ENCODE measurements at regions not wholly inside any gene's neighbourhood (a gene's known extent, or its start where the extent isn't known, plus 50 kb on each side); places are given as distances from the start of the nearest gene placed in this dataset.
"Not testable (repeated sequence)": the region's sequence is repeated elsewhere in the genome, so short reads cannot be mapped to it uniquely, and the experiment has no call there.

DNA sequence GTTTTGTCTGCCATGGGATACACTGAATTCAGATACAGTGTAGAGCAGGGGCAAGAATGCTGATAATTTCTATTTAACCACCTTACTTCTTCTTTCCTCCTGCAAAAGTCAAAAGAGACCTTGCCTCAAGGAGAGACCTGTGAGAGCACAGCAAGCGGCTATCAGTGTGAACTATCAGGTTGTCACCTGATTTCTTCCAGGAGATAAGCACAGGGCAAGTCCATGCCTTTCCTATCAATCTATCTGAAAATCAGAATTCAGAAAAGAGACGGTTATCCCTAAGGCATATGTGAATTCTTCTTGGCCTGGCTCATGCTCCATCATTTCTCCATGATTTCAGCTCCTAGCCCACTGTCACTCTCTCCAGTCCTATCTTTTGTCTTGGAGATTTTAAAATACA is 128.9 kb upstream of the CCND2 start:
- no peaks in the 10 kb centered on the region for H3K36me3 Mint-ChIP-seq (ENCODE audit: low read depth)
- DNase-seq, result no peak
- peaks cover 45% of the 10 kb centered on the region for H3K4me1 Mint-ChIP-seq
- peak overlapping the region; percentile 95 for H3K27ac Mint-ChIP-seq
- no peaks in the 10 kb centered on the region for H3K27me3 Mint-ChIP-seq
- ATAC-seq, result no peak
- H3K4me3 Mint-ChIP-seq, result peak overlapping the region; percentile 49
- no peaks in the 10 kb centered on the region for H3K9me3 ChIP-seq (ENCODE audit: control insufficient read depth, low read length, poor library complexity, severe bottlenecking)

DNA sequence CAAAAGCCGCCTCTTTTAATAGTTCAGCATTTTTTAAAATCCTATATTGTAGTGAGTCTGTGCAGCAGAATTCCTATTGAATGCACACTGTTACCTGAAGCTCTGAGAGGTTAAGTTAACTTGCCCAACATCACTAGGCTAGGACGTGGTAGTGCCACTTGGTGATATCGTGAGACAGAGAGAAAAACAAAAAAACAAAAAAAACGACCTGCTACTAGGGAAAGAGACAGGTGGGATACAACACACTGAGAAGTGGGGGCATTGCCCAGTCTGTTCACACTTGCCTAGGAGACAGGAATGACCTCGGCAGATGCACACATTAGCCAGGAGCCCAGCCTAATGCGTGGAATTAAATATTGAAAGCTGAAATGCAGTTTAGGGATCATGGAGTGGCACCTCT is 129.7 kb upstream of the CCND2 start:
- Mint-ChIP-seq H3K4me3 (peak overlapping the region; percentile 25), H3K27ac (peak overlapping the region; percentile 95), H3K36me3 (ENCODE audit: low read depth) (no peaks in the 10 kb centered on the region), H3K4me1 (peaks cover 43% of the 10 kb centered on the region), H3K27me3 (no peaks in the 10 kb centered on the region)
- no peaks in the 10 kb centered on the region for H3K9me3 ChIP-seq (ENCODE audit: control insufficient read depth, low read length, poor library complexity, severe bottlenecking)
- peak; percentile 53 for ATAC-seq
- DNase-seq, result no peak

- H3K9me3 ChIP-seq (ENCODE audit: control insufficient read depth, low read length, poor library complexity, severe bottlenecking), result no peaks in the 10 kb centered on the region
- Mint-ChIP-seq H3K4me1 (peaks cover 32% of the 10 kb centered on the region), H3K27me3 (no peaks in the 10 kb centered on the region), H3K27ac (peak overlapping the region; percentile 95), H3K4me3 (peak overlapping the region; percentile 97), H3K36me3 (ENCODE audit: low read depth) (no peaks in the 10 kb centered on the region)
- ATAC-seq (no peak), DNase-seq (no peak)
Observed at GRCh38 chr12:4141348-4142270, 132.0 kb upstream of the CCND2 start.

- Mint-ChIP-seq H3K4me3 (peak overlapping the region; percentile 69), H3K27ac (no peak overlapping the region), H3K36me3 (ENCODE audit: low read depth) (no peaks in the 10 kb centered on the region), H3K27me3 (no peaks in the 10 kb centered on the region), H3K4me1 (peaks cover 31% of the 10 kb centered on the region)
- H3K9me3 ChIP-seq (ENCODE audit: control insufficient read depth, low read length, poor library complexity, severe bottlenecking), result no peaks in the 10 kb centered on the region
- DNase-seq (no peak), ATAC-seq (no peak)
Observed at GRCh38 chr12:4140581-4141301, 132.8 kb upstream of the CCND2 start.

DNA sequence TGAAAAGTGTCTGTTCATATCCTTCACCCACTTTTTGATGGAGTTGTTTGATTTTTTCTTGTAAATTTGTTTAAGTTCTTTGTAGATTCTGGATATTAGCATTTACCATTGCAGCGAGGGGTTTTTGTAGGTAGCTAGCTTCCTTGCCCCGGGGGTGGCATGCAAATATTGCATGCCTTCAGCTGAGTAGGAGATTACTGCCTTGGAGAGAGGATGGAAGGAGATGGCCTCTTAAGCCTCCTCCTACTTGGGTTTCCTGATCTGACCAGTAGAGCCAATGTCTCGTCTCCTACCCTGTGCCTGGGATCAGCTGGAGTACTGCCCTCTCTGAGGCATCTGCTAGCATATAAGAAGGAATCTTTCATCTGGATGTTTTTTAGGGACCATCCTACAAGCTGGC is 134.4 kb upstream of the CCND2 start:
- no peak overlapping the region for H3K27ac Mint-ChIP-seq

DNA sequence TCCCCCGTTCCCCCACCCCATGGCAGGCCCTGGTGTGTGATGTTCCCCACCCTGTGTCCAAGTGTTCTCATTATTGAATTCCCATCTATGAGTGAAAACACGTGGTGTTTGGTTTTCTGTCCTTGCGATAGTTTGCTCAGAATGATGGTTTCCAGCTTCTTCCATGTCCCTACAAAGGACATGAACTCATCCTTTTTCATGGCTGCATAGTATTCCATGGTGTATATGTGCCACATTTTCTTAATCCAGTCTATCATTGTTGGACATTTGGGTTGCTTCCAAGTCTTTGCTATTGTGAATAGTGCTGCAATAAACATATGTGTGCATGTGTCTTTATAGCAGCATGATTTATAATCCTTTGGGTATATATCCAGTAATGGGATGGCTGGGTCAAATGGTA is 135.0 kb upstream of the CCND2 start:
- peaks cover 20% of the 10 kb centered on the region for H3K4me1 Mint-ChIP-seq
- H3K36me3 Mint-ChIP-seq (ENCODE audit: low read depth); H3K4me3 Mint-ChIP-seq; H3K27me3 Mint-ChIP-seq; H3K9me3 ChIP-seq (ENCODE audit: control insufficient read depth, low read length, poor library complexity, severe bottlenecking); H3K27ac Mint-ChIP-seq; DNase-seq; ATAC-seq: not testable (repeated sequence)

More for the DNA sequence above, 134.4 kb upstream of the CCND2 start:
- H3K27me3 Mint-ChIP-seq, result no peaks in the 10 kb centered on the region
- peaks cover 24% of the 10 kb centered on the region for H3K4me1 Mint-ChIP-seq
- DNase-seq (no peak), ATAC-seq (no peak)
- H3K9me3 ChIP-seq (ENCODE audit: control insufficient read depth, low read length, poor library complexity, severe bottlenecking), result no peaks in the 10 kb centered on the region
- no peak overlapping the region for H3K4me3 Mint-ChIP-seq
- no peaks in the 10 kb centered on the region for H3K36me3 Mint-ChIP-seq (ENCODE audit: low read depth)

GRCh38 chr12:4138051-4138450 is 135.5 kb upstream of the CCND2 start:
- peaks cover 17% of the 10 kb centered on the region for H3K4me1 Mint-ChIP-seq
- H3K27ac Mint-ChIP-seq, result no peak overlapping the region
- no peaks in the 10 kb centered on the region for H3K27me3 Mint-ChIP-seq
- peaks cover 2% of the 10 kb centered on the region for H3K36me3 Mint-ChIP-seq (ENCODE audit: low read depth)
- H3K9me3 ChIP-seq (ENCODE audit: control insufficient read depth, low read length, poor library complexity, severe bottlenecking), result no peaks in the 10 kb centered on the region
- ATAC-seq (no peak), DNase-seq (no peak)
- H3K4me3 Mint-ChIP-seq, result no peak overlapping the region

DNA sequence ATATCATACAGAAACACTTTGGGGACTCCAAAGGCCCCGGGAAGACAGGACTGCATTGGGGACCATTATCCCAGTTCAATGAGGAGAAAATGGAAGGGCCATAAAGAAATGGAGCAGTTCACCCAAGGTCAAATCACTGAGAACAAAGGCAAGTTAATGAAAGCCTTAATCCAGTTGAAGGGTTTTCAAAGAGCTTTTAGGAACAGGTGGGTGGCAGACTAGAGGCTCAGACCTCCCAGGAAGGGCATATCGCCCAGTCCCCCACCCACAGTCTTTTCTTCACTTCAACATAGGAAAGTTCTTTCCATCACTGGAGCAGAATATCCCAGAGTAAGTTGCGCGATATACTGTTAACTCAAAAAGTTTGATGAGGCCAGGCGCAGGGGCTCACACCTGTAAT is 136.1 kb upstream of the CCND2 start:
- Mint-ChIP-seq H3K27ac (no peak overlapping the region), H3K36me3 (ENCODE audit: low read depth) (peaks cover 2% of the 10 kb centered on the region), H3K4me1 (peaks cover 14% of the 10 kb centered on the region), H3K4me3 (no peak overlapping the region), H3K27me3 (no peaks in the 10 kb centered on the region)
- no peak for ATAC-seq
- no peaks in the 10 kb centered on the region for H3K9me3 ChIP-seq (ENCODE audit: control insufficient read depth, low read length, poor library complexity, severe bottlenecking)
- no peak for DNase-seq

- no peak overlapping the region for H3K27ac Mint-ChIP-seq
- no peak for DNase-seq
Observed at GRCh38 chr12:4137015-4137414, 136.5 kb upstream of the CCND2 start.

GRCh38 chr12:4135919-4136605 is 137.5 kb upstream of the CCND2 start:
- no peak overlapping the region for H3K4me3 Mint-ChIP-seq
- no peaks in the 10 kb centered on the region for H3K9me3 ChIP-seq (ENCODE audit: control insufficient read depth, low read length, poor library complexity, severe bottlenecking)
- peaks cover 14% of the 10 kb centered on the region for H3K4me1 Mint-ChIP-seq
- no peaks in the 10 kb centered on the region for H3K27me3 Mint-ChIP-seq
- DNase-seq (no peak), ATAC-seq (peak; percentile 64)
- peak overlapping the region; percentile 19 for H3K27ac Mint-ChIP-seq
- peaks cover 2% of the 10 kb centered on the region for H3K36me3 Mint-ChIP-seq (ENCODE audit: low read depth)

More at GRCh38 chr12:4137015-4137414, 136.5 kb upstream of the CCND2 start:
- no peak for ATAC-seq
- Mint-ChIP-seq H3K4me3 (no peak overlapping the region), H3K36me3 (ENCODE audit: low read depth) (peaks cover 2% of the 10 kb centered on the region), H3K4me1 (peaks cover 14% of the 10 kb centered on the region), H3K27me3 (no peaks in the 10 kb centered on the region)
- no peaks in the 10 kb centered on the region for H3K9me3 ChIP-seq (ENCODE audit: control insufficient read depth, low read length, poor library complexity, severe bottlenecking)

GRCh38 chr12:4134448-4135263 is 138.9 kb upstream of the CCND2 start:
- Mint-ChIP-seq H3K27ac (peak overlapping the region; percentile 41), H3K36me3 (ENCODE audit: low read depth) (peaks cover 2% of the 10 kb centered on the region), H3K4me1 (peaks cover 10% of the 10 kb centered on the region), H3K4me3 (no peak overlapping the region), H3K27me3 (no peaks in the 10 kb centered on the region)
- no peak for ATAC-seq
- no peaks in the 10 kb centered on the region for H3K9me3 ChIP-seq (ENCODE audit: control insufficient read depth, low read length, poor library complexity, severe bottlenecking)
- no peak for DNase-seq

DNA sequence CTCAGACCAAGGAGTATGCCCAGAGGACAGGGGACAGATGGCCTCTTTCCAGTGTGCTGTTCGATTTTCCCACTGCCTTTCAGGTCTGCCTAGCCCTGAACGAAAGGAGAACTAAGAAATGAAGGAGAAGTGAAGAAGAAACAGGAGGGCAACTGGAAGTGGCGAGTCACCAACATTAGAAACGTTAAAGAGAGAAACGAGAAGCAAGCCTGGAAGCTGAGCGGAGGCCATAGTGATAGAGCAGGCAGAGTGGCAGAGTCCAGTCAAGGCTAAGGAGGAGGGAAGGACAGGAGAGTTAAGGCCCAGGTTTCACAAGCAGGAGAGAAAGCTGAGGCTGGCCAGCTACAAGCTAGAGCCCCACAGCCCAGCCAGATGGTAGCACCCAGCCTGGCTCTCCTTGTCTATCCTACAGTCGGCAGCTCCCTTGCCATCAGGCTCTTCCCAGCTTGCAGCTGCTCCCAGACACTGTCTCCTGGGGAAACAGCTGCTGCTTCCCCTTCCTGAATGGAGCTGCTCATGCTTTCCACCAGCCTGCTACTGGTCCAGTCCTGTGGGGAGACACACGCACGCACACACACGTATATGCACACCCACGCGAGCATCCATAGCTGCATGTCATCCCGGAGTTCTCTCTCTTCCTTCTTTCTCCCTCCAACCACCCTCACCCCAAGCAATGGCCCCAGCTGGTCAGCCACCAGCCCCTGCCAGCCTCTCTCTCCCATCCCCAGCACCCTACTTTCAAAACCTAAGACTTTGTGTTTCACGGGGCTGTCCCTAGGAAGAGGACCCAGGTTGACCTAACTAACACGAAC is 139.7 kb upstream of the CCND2 start:
- Mint-ChIP-seq H3K27me3 (no peaks in the 10 kb centered on the region), H3K4me3 (no peak overlapping the region), H3K36me3 (ENCODE audit: low read depth) (peaks cover 2% of the 10 kb centered on the region), H3K4me1 (peaks cover 10% of the 10 kb centered on the region), H3K27ac (peak overlapping the region; percentile 41)
- DNase-seq (no peak), ATAC-seq (no peak)
- H3K9me3 ChIP-seq (ENCODE audit: control insufficient read depth, low read length, poor library complexity, severe bottlenecking), result no peaks in the 10 kb centered on the region

All from T-helper 17 cell (primary cell).